NB4 (cell line): ENCODE measurements at regions not wholly inside any gene's neighbourhood (a gene's known extent, or its start where the extent isn't known, plus 50 kb on each side); places are given as distances from the start of the nearest gene placed in this dataset.

Experiments
- DNase-seq: peaks from one replicate; pipeline ENCODE4 v3.0.0; 2010; ENCODE audit warnings: low read depth
- H3K4me3 ChIP-seq: one replicate; pipeline ENCODE4 v1.5.1; 2011; ENCODE audit warnings: mild to moderate bottlenecking, low read depth, low read length, moderate library complexity
- MAX ChIP-seq: IDR thresholded peaks from 2 replicates; pipeline ENCODE4 v1.6.1; 2011; ENCODE audit warnings: low read depth, low read length
- MYC ChIP-seq: IDR thresholded peaks from 2 replicates; pipeline ENCODE4 v1.6.1; 2011; ENCODE audit warnings: low read depth, low read length
- POLR2A ChIP-seq: IDR thresholded peaks from 2 replicates; pipeline ENCODE4 v1.6.1; 2011; ENCODE audit warnings: mild to moderate bottlenecking; ENCODE audit not compliant: insufficient read length; ENCODE audit errors: extremely low read depth
- TF ChIP-seq, protein P1 (sequence below): IDR thresholded peaks from one replicate; pipeline ENCODE4 v1.5.1; 2012; ENCODE audit warnings: low read depth, low read length

- no peak overlapping the region for H3K4me3 ChIP-seq
- DNase-seq = no peak
- no peak for TF ChIP-seq MYC
- no peak for TF ChIP-seq POLR2A
- TF ChIP-seq MAX = no peak
- TF ChIP-seq, protein P1, sequence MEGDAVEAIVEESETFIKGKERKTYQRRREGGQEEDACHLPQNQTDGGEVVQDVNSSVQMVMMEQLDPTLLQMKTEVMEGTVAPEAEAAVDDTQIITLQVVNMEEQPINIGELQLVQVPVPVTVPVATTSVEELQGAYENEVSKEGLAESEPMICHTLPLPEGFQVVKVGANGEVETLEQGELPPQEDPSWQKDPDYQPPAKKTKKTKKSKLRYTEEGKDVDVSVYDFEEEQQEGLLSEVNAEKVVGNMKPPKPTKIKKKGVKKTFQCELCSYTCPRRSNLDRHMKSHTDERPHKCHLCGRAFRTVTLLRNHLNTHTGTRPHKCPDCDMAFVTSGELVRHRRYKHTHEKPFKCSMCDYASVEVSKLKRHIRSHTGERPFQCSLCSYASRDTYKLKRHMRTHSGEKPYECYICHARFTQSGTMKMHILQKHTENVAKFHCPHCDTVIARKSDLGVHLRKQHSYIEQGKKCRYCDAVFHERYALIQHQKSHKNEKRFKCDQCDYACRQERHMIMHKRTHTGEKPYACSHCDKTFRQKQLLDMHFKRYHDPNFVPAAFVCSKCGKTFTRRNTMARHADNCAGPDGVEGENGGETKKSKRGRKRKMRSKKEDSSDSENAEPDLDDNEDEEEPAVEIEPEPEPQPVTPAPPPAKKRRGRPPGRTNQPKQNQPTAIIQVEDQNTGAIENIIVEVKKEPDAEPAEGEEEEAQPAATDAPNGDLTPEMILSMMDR = no peak
Observed at GRCh38 chr4:106704253-106704870, 331.8 kb downstream of the DKK2 start.

DNA sequence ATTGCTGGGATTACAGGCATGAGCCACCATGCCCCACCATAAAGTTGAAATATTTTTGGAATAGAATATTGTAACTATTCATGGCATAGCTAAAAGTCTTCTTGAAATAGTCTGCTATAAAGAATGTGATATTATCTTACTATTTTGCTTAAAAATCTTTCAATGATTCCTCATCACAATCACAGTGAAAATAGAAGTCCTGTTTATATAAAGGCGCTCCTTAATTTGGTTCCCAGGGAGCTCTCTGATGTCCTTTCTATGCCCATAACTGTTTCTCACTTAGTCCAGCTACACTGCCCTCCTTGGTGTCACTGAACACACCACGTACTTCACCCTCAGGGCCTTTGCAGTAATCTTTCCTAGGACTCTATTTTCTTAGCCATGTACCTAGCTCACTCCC is 331.7 kb upstream of the GIMD1 start:
- no peak overlapping the region for H3K4me3 ChIP-seq
- TF ChIP-seq, protein P1 = no peak
- TF ChIP-seq MAX (no peak), POLR2A (no peak), MYC (no peak)
- DNase-seq = no peak

DNA sequence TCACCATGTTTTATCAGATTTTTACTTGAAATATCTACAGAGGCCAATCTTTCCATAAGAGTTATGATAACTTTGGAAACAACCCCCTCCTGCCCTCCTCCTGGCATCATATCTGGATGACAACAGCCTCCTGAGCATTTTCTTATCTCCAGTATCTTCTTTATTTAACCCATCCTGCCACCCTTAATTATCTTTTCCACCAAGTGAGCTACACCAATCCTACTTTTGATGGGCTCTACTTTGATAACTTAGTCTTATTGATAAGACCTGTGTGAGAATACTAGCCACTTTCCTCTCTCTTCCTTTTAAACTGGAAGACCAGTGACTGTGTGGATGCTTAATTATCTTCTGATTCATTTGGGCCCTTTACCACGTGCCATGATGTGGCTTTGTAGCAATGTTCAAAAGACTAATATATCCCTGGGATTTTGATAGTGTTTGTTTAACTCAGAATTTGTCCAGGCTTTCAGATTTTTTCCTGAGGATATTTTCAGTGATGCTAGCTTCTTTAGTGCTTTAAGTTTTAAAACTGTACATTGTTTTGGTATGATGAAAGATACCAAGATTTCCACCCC is 330.1 kb upstream of the GIMD1 start:
- no peak for TF ChIP-seq MYC
- no peak for TF ChIP-seq MAX
- TF ChIP-seq, protein P1 = no peak
- no peak for TF ChIP-seq POLR2A
- no peak for DNase-seq
- H3K4me3 ChIP-seq = no peak overlapping the region

- no peak overlapping the region for H3K4me3 ChIP-seq
- TF ChIP-seq MYC = no peak
- TF ChIP-seq MAX = no peak
- TF ChIP-seq, protein P1 = no peak
- TF ChIP-seq POLR2A = no peak
Observed at GRCh38 chr4:106695501-106696262, 327.1 kb upstream of the GIMD1 start.

GRCh38 chr4:106694232-106694631 is 325.7 kb upstream of the GIMD1 start:
- no peak overlapping the region for H3K4me3 ChIP-seq
- TF ChIP-seq MAX = no peak
- TF ChIP-seq POLR2A = no peak
- TF ChIP-seq MYC = no peak
- TF ChIP-seq, protein P1 = no peak
- DNase-seq = no peak

More at GRCh38 chr4:106695501-106696262, 327.1 kb upstream of the GIMD1 start:
- DNase-seq = no peak
